Panc1 (cell line): ENCODE measurements at regions not wholly inside any gene's neighbourhood (a gene's known extent, or its start where the extent isn't known, plus 50 kb on each side); places are given as distances from the start of the nearest gene placed in this dataset.

Experiments used
- ATAC-seq: fragments of 200-7000 bp; cut with Tn5 transposase; 2 replicates; pipeline ENCODE4 v1.9.1; 2020; ENCODE audit warnings: mild to moderate bottlenecking, moderate library complexity
- BruUV-seq: library from RNA; stranded (reverse); fragments of 400-500 nt; replicated peaks from 2 replicates; lab custom pipeline; 2021; lab: Mats Ljungman, UMichigan
- CTCF ChIA-PET: fragments of 300-600 bp; sonication (Branson Sonifier 250); formaldehyde crosslinking; loops from one replicate; lab custom pipeline; 2022; ENCODE audit warnings: antibody characterized with exemption; lab: Charles Lee
- POLR2A ChIA-PET: fragments of 300-600 bp; sonication (Branson Sonifier 250); formaldehyde crosslinking; loops from one replicate; lab custom pipeline; 2022; ENCODE audit warnings: antibody characterized with exemption; lab: Charles Lee
- DNase-seq: peaks from one replicate; pipeline ENCODE4 v3.0.0-alpha.2; 2010; ENCODE audit warnings: low read depth, low spot score
- H3K27ac ChIP-seq: 2 replicates; pipeline ENCODE4 v1.5.1; 2011; ENCODE audit warnings: mild to moderate bottlenecking, low read length, inconsistent platforms
- H3K27me3 ChIP-seq: fragments of 200-500 bp; sonication (Bioruptor generic); 2 replicates; pipeline ENCODE4 v1.6.0; 2014; ENCODE audit warnings: low read length, inconsistent platforms; ENCODE audit not compliant: control insufficient read depth, insufficient read depth
- H3K36me3 ChIP-seq: fragments of 200-500 bp; sonication (Bioruptor generic); 2 replicates; pipeline ENCODE4 v1.5.1; 2014; ENCODE audit warnings: inconsistent platforms, mild to moderate bottlenecking, low read length, moderate library complexity; ENCODE audit not compliant: control insufficient read depth, insufficient read depth
- H3K4me1 ChIP-seq: 2 replicates; pipeline ENCODE4 v1.5.1; 2011; ENCODE audit warnings: inconsistent platforms, mild to moderate bottlenecking, low read length, moderate library complexity; ENCODE audit not compliant: control insufficient read depth, insufficient read depth
- H3K4me3 ChIP-seq, 2 experiments: 2 replicates each; pipeline ENCODE4 v1.5.1; 2011 to 2012; ENCODE audit warnings: low read depth in 2 of 2, low read length in 2 of 2, mild to moderate bottlenecking in 2 of 2, inconsistent platforms in 1 of 2, moderate library complexity in 1 of 2
- H3K9me3 ChIP-seq: fragments of 200-500 bp; sonication (Bioruptor generic); 2 replicates; pipeline ENCODE4 v1.5.1; 2014; ENCODE audit warnings: low read depth, mild to moderate bottlenecking, inconsistent platforms, low read length, moderate library complexity; ENCODE audit not compliant: control insufficient read depth, insufficient read depth
- CTCF ChIP-seq: fragments of 450-650 bp; IDR thresholded peaks from 2 replicates; pipeline ENCODE4 v1.5.1; 2017; ENCODE audit warnings: mild to moderate bottlenecking
- POLR2AphosphoS5 ChIP-seq: IDR thresholded peaks from 2 replicates; pipeline ENCODE4 v1.6.1; 2012; ENCODE audit warnings: mild to moderate bottlenecking, low read depth, low read length, moderate library complexity
- REST ChIP-seq, 2 experiments: IDR thresholded peaks; 2 replicates each; pipeline ENCODE4 v1.6.1; 2011 to 2012; ENCODE audit warnings: low read depth in 2 of 2, control low read depth in 1 of 2, low read length in 1 of 2, mild to moderate bottlenecking in 1 of 2, moderate library complexity in 1 of 2; ENCODE audit not compliant: insufficient read depth in 1 of 2
- SIN3A ChIP-seq: IDR thresholded peaks from 2 replicates; pipeline ENCODE4 v1.6.1; 2012; ENCODE audit warnings: low read depth, mild to moderate bottlenecking, low read length, moderate library complexity, borderline replicate concordance; ENCODE audit not compliant: insufficient read depth
- TCF7L2 ChIP-seq: IDR thresholded peaks from 2 replicates; pipeline ENCODE4 v1.6.1; 2011; ENCODE audit warnings: mild to moderate bottlenecking, low read depth, low read length, inconsistent platforms
- in situ Hi-C: cut with HindIII; loops from 2 replicates; pipeline ENCODE4 v1.10.0; 2016; ENCODE audit warnings: low sequenced_read_pairs, low pct_unique_long_range_greater_than_20kb
- intact Hi-C: fragments of 100-400 bp; cut with micrococcal nuclease; formaldehyde crosslinking; loops from one replicate; pipeline ENCODE4 v1.10.0; 2022; ENCODE audit not compliant: unreplicated experiment

- intact Hi-C loops (no loop called here), in situ Hi-C loops (no loop called here)
- BruUV-seq = no TSS peak
- ChIA-PET POLR2A (no interaction called here), CTCF (no interaction called here)
- H3K27ac ChIP-seq = no peak overlapping the region
- no peaks in the 10 kb centered on the region for H3K27me3 ChIP-seq
- H3K4me3 ChIP-seq = no peak overlapping the region
- no peak for ATAC-seq
- no peak for DNase-seq
- no peaks in the 10 kb centered on the region for H3K9me3 ChIP-seq
- TF ChIP-seq TCF7L2 (no peak), CTCF (no peak), REST (IDR thresholded peaks at IDR 0.05; ENCODE audit: insufficient read depth in 1 of 2, low read depth in 2 of 2, low read length in 1 of 2) (no peak), POLR2AphosphoS5 (no peak), SIN3A (no peak)
- no peaks in the 10 kb centered on the region; the same call in 1 of the 2 replicates for H3K36me3 ChIP-seq
- no peaks in the 10 kb centered on the region for H3K4me1 ChIP-seq
Measured at GRCh38 chr12:78760906-78761305, 103.7 kb upstream of the SYT1 start.

GRCh38 chr12:78764913-78765312 lies 99.7 kb upstream of the SYT1 start:
- ChIA-PET POLR2A (no interaction called here), CTCF (no interaction called here)
- ATAC-seq = no peak
- TF ChIP-seq SIN3A (no peak), TCF7L2 (no peak), CTCF (no peak), POLR2AphosphoS5 (no peak), REST (IDR thresholded peaks at IDR 0.05; ENCODE audit: insufficient read depth in 1 of 2, low read depth in 2 of 2, low read length in 1 of 2) (no peak)
- in situ Hi-C loops (no loop called here), intact Hi-C loops (no loop called here)
- Histone ChIP-seq H3K27ac (no peak overlapping the region), H3K4me3 (no peak overlapping the region), H3K4me1 (no peaks in the 10 kb centered on the region), H3K36me3 (no peaks in the 10 kb centered on the region; the same call in 1 of the 2 replicates), H3K27me3 (no peaks in the 10 kb centered on the region), H3K9me3 (no peaks in the 10 kb centered on the region)
- no peak for DNase-seq
- no TSS peak for BruUV-seq
